ENCODE measurements at regions not wholly inside any gene's neighbourhood (a gene's known extent, or its start where the extent isn't known, plus 50 kb on each side); places are given as distances from the start of the nearest gene placed in this dataset.

GRCh38 chr7:27389496-27389895, 146.9 kb downstream of the EVX1 start:
- Histone ChIP-seq H3K9me3 (peaks cover 0 to 5% (median 0%) of the 10 kb centered on the region in 3 donors), H3K36me3 (replicated peaks in 1 of 2; ENCODE audit: insufficient read depth in 1 of 2, low read depth in 2 of 2) (no peaks in the 10 kb centered on the region), H3K4me1 (no peaks in the 10 kb centered on the region), H3K27ac (no peak overlapping the region), H3K4me3 (no peak overlapping the region), H3K27me3 (no peaks in the 10 kb centered on the region)
- no peak for DNase-seq
- intact Hi-C loops (cut with DNase I), result no loop called here
- ATAC-seq, result no peak
- no peak for TF ChIP-seq CTCF (IDR thresholded peaks at IDR 0.05)
- no peak for TF ChIP-seq POLR2A (IDR thresholded peaks at IDR 0.05)
- 60 to 69% methylated on average over 3 of the region's 3 CpGs for WGBS, 2 donors

- DNase-seq, result no peak
- TF ChIP-seq POLR2A (IDR thresholded peaks at IDR 0.05) (no peak), CTCF (IDR thresholded peaks at IDR 0.05) (no peak)
- no peaks in the 10 kb centered on the region for H3K36me3 ChIP-seq (replicated peaks in 1 of 2; ENCODE audit: insufficient read depth in 1 of 2, low read depth in 2 of 2)
- no peak overlapping the region for H3K4me3 ChIP-seq
- no peak overlapping the region for H3K27ac ChIP-seq
- H3K9me3 ChIP-seq, result peaks cover 0 to 5% (median 0%) of the 10 kb centered on the region in 3 donors
- no peak for ATAC-seq
- no peaks in the 10 kb centered on the region for H3K4me1 ChIP-seq
- 75% methylated on average over 1 of the region's 1 CpG for WGBS, 2 donors
- intact Hi-C loops (cut with DNase I), result no loop called here
- H3K27me3 ChIP-seq, result no peaks in the 10 kb centered on the region
Measured at GRCh38 chr7:27392477-27392876, 149.9 kb downstream of the EVX1 start.

- H3K36me3 ChIP-seq (replicated peaks in 1 of 2; ENCODE audit: insufficient read depth in 1 of 2, low read depth in 2 of 2), result no peaks in the 10 kb centered on the region
- no peaks in the 10 kb centered on the region for H3K4me1 ChIP-seq
- 79 to 80% methylated on average over 2 of the region's 2 CpGs for WGBS, 2 donors
- H3K27me3 ChIP-seq, result no peaks in the 10 kb centered on the region
- no peak for DNase-seq
- no peak for ATAC-seq
- no peak for TF ChIP-seq POLR2A (IDR thresholded peaks at IDR 0.05)
- TF ChIP-seq CTCF (IDR thresholded peaks at IDR 0.05), result no peak
- H3K9me3 ChIP-seq, result peaks cover 0 to 5% (median 0%) of the 10 kb centered on the region in 3 donors
- H3K27ac ChIP-seq, result no peak overlapping the region
- intact Hi-C loops (cut with DNase I), result no loop called here
- no peak overlapping the region for H3K4me3 ChIP-seq
Measured at GRCh38 chr7:27394871-27395270, 152.3 kb downstream of the EVX1 start.

- Histone ChIP-seq H3K36me3 (replicated peaks in 1 of 2; ENCODE audit: insufficient read depth in 1 of 2, low read depth in 2 of 2) (no peaks in the 10 kb centered on the region), H3K27ac (no peak overlapping the region), H3K4me1 (no peaks in the 10 kb centered on the region), H3K4me3 (no peak overlapping the region), H3K27me3 (no peaks in the 10 kb centered on the region), H3K9me3 (peaks cover 0 to 5% (median 0%) of the 10 kb centered on the region in 3 donors)
- WGBS, 2 donors, result 61 to 70% methylated on average over 3 of the region's 3 CpGs
- ATAC-seq, result no peak
- no peak for DNase-seq
- intact Hi-C loops (cut with DNase I), result no loop called here
- no peak for TF ChIP-seq CTCF (IDR thresholded peaks at IDR 0.05)
- TF ChIP-seq POLR2A (IDR thresholded peaks at IDR 0.05), result no peak
Measured at GRCh38 chr7:27395626-27396025, 153.0 kb downstream of the EVX1 start.

GRCh38 chr7:27397503-27397902, 154.9 kb downstream of the EVX1 start:
- WGBS, 2 donors, result 72 to 88% methylated on average over 3 of the region's 3 CpGs
- Histone ChIP-seq H3K9me3 (peaks cover 0 to 5% (median 0%) of the 10 kb centered on the region in 3 donors), H3K36me3 (replicated peaks in 1 of 2; ENCODE audit: insufficient read depth in 1 of 2, low read depth in 2 of 2) (no peaks in the 10 kb centered on the region), H3K27ac (no peak overlapping the region), H3K4me1 (no peaks in the 10 kb centered on the region), H3K27me3 (no peaks in the 10 kb centered on the region), H3K4me3 (no peak overlapping the region)
- TF ChIP-seq POLR2A (IDR thresholded peaks at IDR 0.05) (no peak), CTCF (IDR thresholded peaks at IDR 0.05) (no peak)
- DNase-seq, result no peak
- intact Hi-C loops (cut with DNase I), result no loop called here
- ATAC-seq, result no peak
